IMR-90 (cell line): ENCODE measurements at regions not wholly inside any gene's neighbourhood (a gene's known extent, or its start where the extent isn't known, plus 50 kb on each side); places are given as distances from the start of the nearest gene placed in this dataset.

ENCODE experiments used
- ATAC-seq: fragments of 200-7000 bp; cut with Tn5 transposase; 2 replicates; pipeline ENCODE4 v1.9.1; 2020; ENCODE audit warnings: low read depth, mild to moderate bottlenecking, moderate library complexity
- BruUV-seq: library from RNA; stranded (reverse); fragments of 400-500 nt; replicated peaks from 2 replicates; lab custom pipeline; 2021; lab: Mats Ljungman, UMichigan
- CTCF ChIA-PET: fragments of 300-600 bp; formaldehyde crosslinking; extraction: SDS; loops from one replicate; lab custom pipeline; 2021; ENCODE audit warnings: antibody characterized with exemption; lab: Yijun Ruan, JAX
- POLR2A ChIA-PET: fragments of 300-600 bp; sonication (Branson Sonifier 250); formaldehyde crosslinking; loops from one replicate; lab custom pipeline; 2022; ENCODE audit warnings: antibody characterized with exemption; ENCODE audit not compliant: unreplicated experiment; lab: Charles Lee
- DNase-seq: peaks from one replicate; pipeline ENCODE4 v3.0.0; 2013
- H2AFZ ChIP-seq: replicated peaks from 2 replicates; pipeline ENCODE3; 2013; ENCODE audit warnings: low read length, mild to moderate bottlenecking; ENCODE audit not compliant: poor library complexity
- H2AK5ac ChIP-seq: 2 replicates; pipeline ENCODE4 v1.6.1; 2013; ENCODE audit warnings: low read depth, low read length, inconsistent platforms
- H2AK9ac ChIP-seq: replicated peaks from 2 replicates; pipeline ENCODE3; 2013; ENCODE audit warnings: mild to moderate bottlenecking, low read depth, low read length, moderate library complexity; ENCODE audit not compliant: poor library complexity
- H2BK120ac ChIP-seq: 2 replicates; pipeline ENCODE4 v1.6.1; 2013; ENCODE audit warnings: low read depth, low read length, inconsistent platforms
- H2BK15ac ChIP-seq: 3 replicates; pipeline ENCODE4 v1.6.1; 2013; ENCODE audit warnings: low read depth, low read length, inconsistent platforms
- H2BK20ac ChIP-seq: 2 replicates; pipeline ENCODE4 v1.6.1; 2013; ENCODE audit warnings: low read depth, mild to moderate bottlenecking, inconsistent platforms, low read length, moderate library complexity
- H2BK5ac ChIP-seq: 2 replicates; pipeline ENCODE4 v1.6.1; 2013; ENCODE audit warnings: mild to moderate bottlenecking, low read depth, low read length, inconsistent platforms; ENCODE audit not compliant: poor library complexity, severe bottlenecking
- H3K14ac ChIP-seq: replicated peaks from 2 replicates; pipeline ENCODE4 v1.6.1; 2013; ENCODE audit warnings: low read depth, low read length, inconsistent platforms
- H3K18ac ChIP-seq: 2 replicates; pipeline ENCODE4 v1.6.1; 2013; ENCODE audit warnings: low read depth, low read length, control low read depth
- H3K23ac ChIP-seq: 2 replicates; pipeline ENCODE4 v1.6.1; 2013; ENCODE audit warnings: low read depth, low read length, inconsistent platforms
- H3K27ac ChIP-seq: 2 replicates; pipeline ENCODE4 v1.5.1; 2013; ENCODE audit warnings: mild to moderate bottlenecking, control low read depth, low read length; ENCODE audit not compliant: insufficient read depth
- H3K27me3 ChIP-seq: 2 replicates; pipeline ENCODE4 v1.6.1; 2013; ENCODE audit warnings: low read length; ENCODE audit not compliant: control insufficient read depth, insufficient read depth
- H3K36me3 ChIP-seq: 2 replicates; pipeline ENCODE4 v1.6.1; 2013; ENCODE audit warnings: low read length, mixed read lengths; ENCODE audit not compliant: control insufficient read depth, insufficient read depth
- H3K4ac ChIP-seq: 2 replicates; pipeline ENCODE4 v1.6.1; 2013; ENCODE audit warnings: low read depth, low read length, inconsistent platforms
- H3K4me1 ChIP-seq: 2 replicates; pipeline ENCODE4 v1.6.1; 2013; ENCODE audit warnings: low read length, mixed read lengths; ENCODE audit not compliant: control insufficient read depth, insufficient read depth
- H3K4me2 ChIP-seq: 2 replicates; pipeline ENCODE4 v1.6.1; 2013; ENCODE audit warnings: low read depth, mild to moderate bottlenecking, control low read depth, low read length, moderate library complexity
- H3K4me3 ChIP-seq: 2 replicates; pipeline ENCODE4 v1.5.1; 2013; ENCODE audit warnings: low read depth, mild to moderate bottlenecking, control low read depth, low read length, moderate library complexity; ENCODE audit not compliant: insufficient read depth
- H3K56ac ChIP-seq: 2 replicates; pipeline ENCODE4 v1.6.1; 2013; ENCODE audit warnings: low read length, inconsistent platforms; ENCODE audit not compliant: insufficient read depth; ENCODE audit errors: extremely low read depth
- H3K79me1 ChIP-seq, 2 experiments: 2 replicates each; pipeline ENCODE4 v1.6.1; 2013; ENCODE audit warnings: low read length in 2 of 2, inconsistent platforms in 1 of 2, low read depth in 1 of 2
- H3K9ac ChIP-seq: 2 replicates; pipeline ENCODE4 v1.6.1; 2013; ENCODE audit warnings: low read depth, low read length, control low read depth
- H3K9me1 ChIP-seq: 2 replicates; pipeline ENCODE4 v1.6.1; 2013; ENCODE audit warnings: low read length, inconsistent platforms; ENCODE audit not compliant: insufficient read depth
- H3K9me3 ChIP-seq: 2 replicates; pipeline ENCODE4 v1.6.1; 2013; ENCODE audit warnings: low read length; ENCODE audit not compliant: control insufficient read depth, insufficient read depth
- H4K20me1 ChIP-seq: 2 replicates; pipeline ENCODE4 v1.6.1; 2013; ENCODE audit warnings: low read length, inconsistent platforms; ENCODE audit not compliant: insufficient read depth
- H4K5ac ChIP-seq: 2 replicates; pipeline ENCODE4 v1.6.1; 2013; ENCODE audit warnings: mild to moderate bottlenecking, low read depth, low read length, control low read depth
- H4K8ac ChIP-seq, 2 experiments: 2 replicates each; pipeline ENCODE4 v1.6.1; 2013; ENCODE audit warnings: low read depth in 2 of 2, low read length in 2 of 2, control low read depth in 1 of 2, inconsistent platforms in 1 of 2
- H4K91ac ChIP-seq: 2 replicates; pipeline ENCODE4 v1.6.1; 2013; ENCODE audit warnings: low read depth, low read length, inconsistent platforms; ENCODE audit not compliant: insufficient read depth
- BHLHE40 ChIP-seq: fragments of 150-350 bp; IDR thresholded peaks from 2 replicates; pipeline ENCODE4 v1.6.1; 2016; ENCODE audit warnings: mild to moderate bottlenecking, low read depth, low read length
- CEBPB ChIP-seq: IDR thresholded peaks from 2 replicates; pipeline ENCODE4 v1.6.1; 2012; ENCODE audit warnings: low read depth, low read length, improper control_type of control experiment
- CHD1 ChIP-seq: IDR thresholded peaks from 2 replicates; pipeline ENCODE4 v1.6.1; 2012; ENCODE audit warnings: low read depth, low read length, improper control_type of control experiment
- CTCF ChIP-seq: conservative IDR thresholded peaks from 2 replicates; pipeline ENCODE4 v1.5.1; 2012; ENCODE audit warnings: mild to moderate bottlenecking, low read depth, low read length, improper control_type of control experiment
- ELK1 ChIP-seq: fragments of 150-350 bp; IDR thresholded peaks from 2 replicates; pipeline ENCODE4 v1.6.1; 2016; ENCODE audit warnings: low read depth, mild to moderate bottlenecking, low read length, moderate library complexity, borderline replicate concordance
- FOS ChIP-seq: fragments of 150-350 bp; IDR thresholded peaks from 2 replicates; pipeline ENCODE4 v1.6.1; 2016; ENCODE audit warnings: low read depth, low read length
- MAFK ChIP-seq: IDR thresholded peaks from 2 replicates; pipeline ENCODE4 v1.6.1; 2012; ENCODE audit warnings: low read depth, low read length, improper control_type of control experiment
- MAZ ChIP-seq: IDR thresholded peaks from 2 replicates; pipeline ENCODE4 v1.6.1; 2012; ENCODE audit warnings: low read depth, mild to moderate bottlenecking, low read length, improper control_type of control experiment, moderate library complexity, borderline replicate concordance
- MXI1 ChIP-seq: IDR thresholded peaks from 2 replicates; pipeline ENCODE4 v1.6.1; 2012; ENCODE audit warnings: low read depth, mild to moderate bottlenecking, low read length, moderate library complexity, borderline replicate concordance
- NFE2L2 ChIP-seq: fragments of 150-350 bp; IDR thresholded peaks from 2 replicates; pipeline ENCODE4 v1.6.1; 2016; ENCODE audit warnings: low read depth, mild to moderate bottlenecking, low read length
- POLR2A ChIP-seq: IDR thresholded peaks from 2 replicates; pipeline ENCODE4 v1.6.1; 2012; ENCODE audit warnings: mild to moderate bottlenecking, low read depth, low read length
- RAD21 ChIP-seq: IDR thresholded peaks from 2 replicates; pipeline ENCODE4 v1.6.1; 2012; ENCODE audit warnings: low read length, improper control_type of control experiment
- RCOR1 ChIP-seq: IDR thresholded peaks from 2 replicates; pipeline ENCODE4 v1.6.1; 2012; ENCODE audit warnings: mild to moderate bottlenecking, low read length, improper control_type of control experiment; ENCODE audit not compliant: insufficient replicate concordance
- RFX5 ChIP-seq: IDR thresholded peaks from 2 replicates; pipeline ENCODE4 v1.8.0; 2012; ENCODE audit warnings: low read depth, mild to moderate bottlenecking, low read length, moderate library complexity
- SMC3 ChIP-seq: fragments of 150-350 bp; IDR thresholded peaks from 2 replicates; pipeline ENCODE4 v1.6.1; 2016; ENCODE audit warnings: low read depth, mild to moderate bottlenecking, antibody characterized with exemption, low read length, moderate library complexity
- WGBS, 2 experiments: methylation state at CpG; one replicate each; pipeline versions ENCODE4 v1.1.5 to v1.1.7; 2013; ENCODE audit warnings: missing lambda C conversion rate in 2 of 2; ENCODE audit not compliant: insufficient read length in 1 of 2; ENCODE audit errors: extremely low coverage in 2 of 2; 5-methylcytosine and 5-hydroxymethylcytosine counted together
- dilution Hi-C: fragments of 300-500 bp; cut with HindIII; formaldehyde crosslinking; loops from one replicate; pipeline ENCODE4 v1.14.3; 2018; ENCODE audit warnings: low sequenced_read_pairs; ENCODE audit not compliant: unreplicated experiment
- in situ Hi-C: fragments of 300-500 bp; cut with MboI; formaldehyde crosslinking; loops from 3 replicates; pipeline ENCODE4 v1.14.3; 2019; ENCODE audit warnings: low sequenced_read_pairs, inconsistent platforms, mixed read lengths
- intact Hi-C: fragments of 100-400 bp; cut with micrococcal nuclease; formaldehyde crosslinking; loops from 2 replicates; pipeline ENCODE4 v1.10.0; 2022
- TF ChIP-seq, protein P1 (sequence below): fragments of 150-350 bp; IDR thresholded peaks from 2 replicates; pipeline ENCODE4 v1.6.1; 2017; ENCODE audit warnings: mild to moderate bottlenecking, antibody characterized with exemption, low read length, low read depth

GRCh38 chr10:128537834-128538330 lies 411.7 kb upstream of the MKI67 start:
- dilution Hi-C loops = no loop called here
- H3K4ac ChIP-seq = no peak overlapping the region
- H3K27ac ChIP-seq = no peak overlapping the region
- no peak overlapping the region for H4K5ac ChIP-seq
- H2AFZ ChIP-seq = no peak overlapping the region
- no peaks in the 10 kb centered on the region for H3K36me3 ChIP-seq
- no peak overlapping the region for H3K4me2 ChIP-seq
- no peak overlapping the region for H3K18ac ChIP-seq
- no peak for TF ChIP-seq RCOR1
- no peak for TF ChIP-seq NFE2L2
- no peak for TF ChIP-seq RAD21
- no peak for TF ChIP-seq ELK1
- no peak for TF ChIP-seq BHLHE40
- TF ChIP-seq MXI1 = no peak
- no peak for TF ChIP-seq CHD1
- no peak for TF ChIP-seq CTCF
- TF ChIP-seq RFX5 = no peak
- TF ChIP-seq SMC3 = no peak
- TF ChIP-seq MAZ = no peak
- TF ChIP-seq MAFK = no peak
- TF ChIP-seq CEBPB = no peak
- TF ChIP-seq FOS = no peak
- TF ChIP-seq, protein P1, sequence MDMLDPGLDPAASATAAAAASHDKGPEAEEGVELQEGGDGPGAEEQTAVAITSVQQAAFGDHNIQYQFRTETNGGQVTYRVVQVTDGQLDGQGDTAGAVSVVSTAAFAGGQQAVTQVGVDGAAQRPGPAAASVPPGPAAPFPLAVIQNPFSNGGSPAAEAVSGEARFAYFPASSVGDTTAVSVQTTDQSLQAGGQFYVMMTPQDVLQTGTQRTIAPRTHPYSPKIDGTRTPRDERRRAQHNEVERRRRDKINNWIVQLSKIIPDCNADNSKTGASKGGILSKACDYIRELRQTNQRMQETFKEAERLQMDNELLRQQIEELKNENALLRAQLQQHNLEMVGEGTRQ = no peak
- no peak for TF ChIP-seq POLR2A
- no peak overlapping the region for H3K23ac ChIP-seq
- no peaks in the 10 kb centered on the region for H3K9me1 ChIP-seq
- H4K8ac ChIP-seq = no peak overlapping the region
- H3K9me3 ChIP-seq = peaks cover 15% of the 10 kb centered on the region
- H2BK5ac ChIP-seq = no peak overlapping the region
- no peak overlapping the region for H2AK5ac ChIP-seq
- CTCF ChIA-PET = no interaction called here
- no TSS peak for BruUV-seq
- H3K9ac ChIP-seq = no peak overlapping the region
- H2BK120ac ChIP-seq = no peak overlapping the region
- H2BK20ac ChIP-seq = no peak overlapping the region
- in situ Hi-C loops = no loop called here
- no peaks in the 10 kb centered on the region for H3K4me1 ChIP-seq
- no peak overlapping the region for H3K56ac ChIP-seq
- DNase-seq = no peak
- intact Hi-C loops = loop anchor here (10.0 kb wide), 1 partner anchor 273 kb away; no protein-coding TSS in a partner anchor
- no peaks in the 10 kb centered on the region for H4K20me1 ChIP-seq
- H3K4me3 ChIP-seq = no peak overlapping the region
- no peak for ATAC-seq
- no peak overlapping the region for H2BK15ac ChIP-seq
- H3K14ac ChIP-seq = no peak overlapping the region
- WGBS, 2 experiments = no CpG with 5 or more reads among the region's 7 CpGs
- POLR2A ChIA-PET = no interaction called here
- H3K27me3 ChIP-seq = no peaks in the 10 kb centered on the region
- no peak overlapping the region for H4K91ac ChIP-seq
- H3K79me1 ChIP-seq = no peaks in the 10 kb centered on the region
- no peak overlapping the region for H2AK9ac ChIP-seq
